Lower lobe of right lung (tissue), 2 donors: ENCODE measurements at regions not wholly inside any gene's neighbourhood (a gene's known extent, or its start where the extent isn't known, plus 50 kb on each side); places are given as distances from the start of the nearest gene placed in this dataset.
"Not testable (repeated sequence)": the region's sequence is repeated elsewhere in the genome, so short reads cannot be mapped to it uniquely, and the experiment has no call there.

ENCODE experiments used
- ATAC-seq, 2 donors: fragments of 200-7000 bp; cut with Tn5 transposase; one replicate each; pipeline ENCODE4 v1.9.1; 2020 to 2022; ENCODE audit warnings: mild to moderate bottlenecking in 2 of 2, moderate library complexity in 2 of 2
- DNase-seq: peaks from one replicate; pipeline ENCODE4 v3.0.0-alpha.2; 2020
- H3K27ac ChIP-seq: fragments of 200-600 bp; one replicate; pipeline ENCODE4 v1.8.0; 2022
- H3K27me3 ChIP-seq: fragments of 200-600 bp; one replicate; pipeline ENCODE4 v1.8.0; 2022; ENCODE audit warnings: low read depth
- H3K36me3 ChIP-seq: fragments of 200-600 bp; one replicate; pipeline ENCODE4 v1.8.0; 2022; ENCODE audit warnings: mild to moderate bottlenecking
- H3K4me1 ChIP-seq: fragments of 200-600 bp; one replicate; pipeline ENCODE4 v1.8.0; 2022
- H3K4me3 ChIP-seq: fragments of 200-600 bp; one replicate; pipeline ENCODE4 v1.8.0; 2022; ENCODE audit warnings: mild to moderate bottlenecking
- H3K9me3 ChIP-seq: fragments of 200-600 bp; one replicate; pipeline ENCODE4 v1.8.0; 2022
- intact Hi-C: fragments of 100-400 bp; cut with DNase I; formaldehyde crosslinking; loops from one replicate; pipeline ENCODE4 v1.11.0; 2022
- TF ChIP-seq, protein P1 (sequence below): fragments of 200-600 bp; IDR thresholded peaks from one replicate; pipeline ENCODE4 v1.8.0; 2022; ENCODE audit warnings: antibody characterized with exemption, mild to moderate bottlenecking
- donor health status: DM: no; HTN: yes; CAD: no; lungs with severe emphysema.

DNA sequence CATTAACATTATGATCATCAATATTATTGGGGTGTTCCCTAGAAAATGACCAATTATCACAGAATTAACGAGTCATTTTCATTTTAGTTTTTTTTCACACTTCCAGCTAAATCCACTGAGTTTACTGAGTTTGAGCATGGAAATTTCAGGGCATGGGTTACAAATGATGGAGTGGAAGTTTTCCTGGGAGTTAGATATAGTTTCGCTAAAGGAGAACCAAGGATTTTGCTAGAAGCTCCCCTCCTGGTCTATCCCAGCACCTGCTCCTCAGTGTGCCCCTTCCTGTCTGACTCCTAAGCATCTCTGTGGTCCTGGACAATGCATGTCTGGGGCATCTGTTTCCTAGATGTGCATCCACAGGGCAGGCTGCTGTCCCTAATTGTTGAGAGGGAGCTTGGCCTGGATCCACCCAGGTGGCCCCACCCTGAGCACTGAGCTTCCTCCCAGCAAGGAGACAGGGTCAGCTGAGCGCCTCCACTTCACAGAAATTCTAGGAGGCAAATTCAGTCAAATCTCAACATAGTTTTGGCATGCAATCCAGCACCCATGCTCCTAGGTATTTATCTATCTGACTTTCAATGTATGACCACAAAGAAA is 102.3 kb upstream of the GOLGA6L6 start:
- Histone ChIP-seq H3K27me3 (peaks cover 13% of the 10 kb centered on the region), H3K4me1 (no peaks in the 10 kb centered on the region), H3K36me3 (no peaks in the 10 kb centered on the region), H3K9me3 (no peaks in the 10 kb centered on the region), H3K27ac (no peak overlapping the region), H3K4me3 (no peak overlapping the region)
- intact Hi-C loops, result no loop called here
- peak in 1 of 2 donors; percentile 4 for ATAC-seq
- no peak for DNase-seq
- TF ChIP-seq, protein P1, sequence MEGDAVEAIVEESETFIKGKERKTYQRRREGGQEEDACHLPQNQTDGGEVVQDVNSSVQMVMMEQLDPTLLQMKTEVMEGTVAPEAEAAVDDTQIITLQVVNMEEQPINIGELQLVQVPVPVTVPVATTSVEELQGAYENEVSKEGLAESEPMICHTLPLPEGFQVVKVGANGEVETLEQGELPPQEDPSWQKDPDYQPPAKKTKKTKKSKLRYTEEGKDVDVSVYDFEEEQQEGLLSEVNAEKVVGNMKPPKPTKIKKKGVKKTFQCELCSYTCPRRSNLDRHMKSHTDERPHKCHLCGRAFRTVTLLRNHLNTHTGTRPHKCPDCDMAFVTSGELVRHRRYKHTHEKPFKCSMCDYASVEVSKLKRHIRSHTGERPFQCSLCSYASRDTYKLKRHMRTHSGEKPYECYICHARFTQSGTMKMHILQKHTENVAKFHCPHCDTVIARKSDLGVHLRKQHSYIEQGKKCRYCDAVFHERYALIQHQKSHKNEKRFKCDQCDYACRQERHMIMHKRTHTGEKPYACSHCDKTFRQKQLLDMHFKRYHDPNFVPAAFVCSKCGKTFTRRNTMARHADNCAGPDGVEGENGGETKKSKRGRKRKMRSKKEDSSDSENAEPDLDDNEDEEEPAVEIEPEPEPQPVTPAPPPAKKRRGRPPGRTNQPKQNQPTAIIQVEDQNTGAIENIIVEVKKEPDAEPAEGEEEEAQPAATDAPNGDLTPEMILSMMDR, result no peak

DNA sequence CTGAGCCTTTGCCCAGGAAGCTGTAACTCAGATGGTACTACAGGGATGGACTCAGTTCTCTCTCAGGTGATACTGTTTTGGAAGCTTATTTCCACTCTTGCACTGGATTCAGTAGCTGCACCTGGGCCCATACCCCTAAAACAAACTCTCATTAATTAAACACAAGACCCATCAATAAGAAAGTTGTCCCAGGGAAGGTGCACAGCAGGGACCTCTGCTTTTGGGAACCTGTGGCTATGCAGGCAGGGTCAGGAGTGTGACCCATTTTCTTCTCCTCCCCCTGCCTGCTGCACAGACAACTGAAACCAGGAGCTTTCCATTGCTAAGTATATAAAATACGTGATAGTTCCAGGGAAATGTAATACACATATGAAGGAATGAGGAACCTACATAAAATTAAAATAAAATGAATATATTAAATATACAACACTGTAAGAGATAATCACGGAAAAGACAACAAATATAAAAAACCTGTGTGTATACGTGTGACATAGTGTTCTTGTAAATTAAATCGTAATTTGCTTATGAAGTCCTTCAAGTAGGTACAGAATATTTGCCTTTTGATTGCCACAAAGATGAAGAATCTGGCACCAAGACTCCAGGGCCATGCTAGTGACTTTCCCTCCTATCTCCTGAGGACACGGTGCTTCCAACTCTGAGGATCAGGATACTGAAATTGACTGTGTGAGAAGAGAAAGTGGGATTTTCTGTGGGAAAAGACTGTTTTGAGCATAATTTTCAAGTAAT is 101.6 kb upstream of the GOLGA6L6 start:
- Histone ChIP-seq H3K9me3 (no peaks in the 10 kb centered on the region), H3K4me3 (no peak overlapping the region), H3K36me3 (no peaks in the 10 kb centered on the region), H3K27ac (no peak overlapping the region), H3K27me3 (peaks cover 13% of the 10 kb centered on the region), H3K4me1 (no peaks in the 10 kb centered on the region)
- TF ChIP-seq, protein P1, result no peak
- intact Hi-C loops, result no loop called here
- DNase-seq (no peak), ATAC-seq (no peak)

DNA sequence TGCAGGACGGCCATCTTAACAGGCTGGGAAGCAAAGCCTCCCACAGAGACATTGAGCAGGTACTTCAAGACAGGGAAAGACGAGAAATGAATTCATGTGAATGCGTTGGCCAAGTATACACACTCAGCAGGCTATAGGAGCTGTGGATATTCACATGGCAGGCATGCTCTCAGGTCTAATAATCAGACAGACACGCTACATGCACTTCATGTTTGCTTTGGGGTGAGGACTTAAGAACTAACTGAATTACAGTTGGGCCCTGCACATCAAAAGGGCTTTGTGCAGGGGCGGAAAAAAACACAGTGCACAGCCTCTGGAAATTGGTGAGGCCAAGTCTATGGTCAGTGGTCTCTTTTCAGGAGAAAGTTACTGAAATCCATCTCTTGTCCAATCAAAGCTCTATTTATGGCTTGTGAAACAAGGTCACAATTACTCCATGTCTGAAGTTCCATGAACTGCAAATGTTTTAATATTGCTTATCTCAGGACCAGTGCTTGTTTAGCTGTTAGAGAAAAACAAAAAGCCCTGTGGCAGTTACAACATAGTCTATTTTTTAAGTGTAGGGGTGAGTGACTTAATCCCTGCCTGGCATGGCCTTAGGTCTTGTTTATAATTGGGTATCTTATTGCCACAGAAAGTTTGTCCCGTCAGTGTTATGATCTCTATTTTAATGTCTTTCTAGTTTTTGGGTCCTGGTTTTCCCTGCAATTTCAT is 100.6 kb upstream of the GOLGA6L6 start:
- H3K9me3 ChIP-seq, result no peaks in the 10 kb centered on the region
- H3K4me1 ChIP-seq, result no peaks in the 10 kb centered on the region
- ATAC-seq, result no peak
- TF ChIP-seq, protein P1, result no peak
- H3K4me3 ChIP-seq, result no peak overlapping the region
- no peak for DNase-seq
- peaks cover 13% of the 10 kb centered on the region for H3K27me3 ChIP-seq
- intact Hi-C loops, result no loop called here
- H3K36me3 ChIP-seq, result no peaks in the 10 kb centered on the region
- H3K27ac ChIP-seq, result no peak overlapping the region

DNA sequence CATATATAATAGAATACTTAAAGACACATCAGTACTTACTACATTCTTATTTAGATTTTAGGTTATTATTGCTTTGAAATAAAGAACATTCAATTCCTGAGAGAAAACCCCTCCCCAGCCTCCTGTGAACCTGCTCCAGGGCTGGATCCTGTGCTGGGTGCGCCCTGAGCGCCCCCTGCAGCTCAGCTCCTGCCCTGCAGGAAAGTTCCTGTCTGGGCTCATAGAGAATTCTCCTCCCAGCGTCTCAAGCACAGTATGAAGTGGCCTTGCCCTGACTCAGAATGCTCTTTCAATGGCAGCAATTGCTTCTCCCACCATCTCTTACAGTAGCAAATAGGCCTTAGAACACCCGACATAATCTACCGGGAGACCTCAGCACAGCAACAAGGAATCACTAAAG is 98.8 kb upstream of the GOLGA6L6 start:
- peak; percentile 66 to 83 for ATAC-seq
- H3K27me3 ChIP-seq, result peaks cover 13% of the 10 kb centered on the region
- H3K4me1 ChIP-seq, H3K9me3 ChIP-seq, H3K27ac ChIP-seq, DNase-seq, H3K36me3 ChIP-seq, intact Hi-C loops, H3K4me3 ChIP-seq: not testable (repeated sequence)

DNA sequence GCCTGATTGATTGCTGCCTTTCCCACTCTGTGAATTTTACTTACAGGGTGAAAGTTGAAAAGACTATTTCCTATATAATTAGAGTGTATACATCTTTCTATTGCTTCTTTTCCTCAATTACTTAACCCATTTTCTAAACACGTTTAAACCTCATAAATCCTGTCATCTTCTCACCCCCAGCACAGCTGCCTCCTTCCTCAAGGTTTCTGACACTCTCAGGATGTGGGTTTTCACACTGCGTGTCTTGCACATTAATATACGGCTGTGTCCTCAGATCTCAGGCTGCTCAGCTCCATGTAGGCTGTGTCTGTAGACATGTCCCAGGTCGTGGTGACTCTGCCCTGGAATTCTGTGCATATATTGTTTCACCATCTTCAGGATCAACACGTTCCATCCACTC is 97.6 kb upstream of the GOLGA6L6 start:
- H3K27ac ChIP-seq, ATAC-seq, H3K4me3 ChIP-seq, H3K9me3 ChIP-seq, intact Hi-C loops, H3K4me1 ChIP-seq, DNase-seq, H3K36me3 ChIP-seq: not testable (repeated sequence)
- peaks cover 13% of the 10 kb centered on the region for H3K27me3 ChIP-seq

DNA sequence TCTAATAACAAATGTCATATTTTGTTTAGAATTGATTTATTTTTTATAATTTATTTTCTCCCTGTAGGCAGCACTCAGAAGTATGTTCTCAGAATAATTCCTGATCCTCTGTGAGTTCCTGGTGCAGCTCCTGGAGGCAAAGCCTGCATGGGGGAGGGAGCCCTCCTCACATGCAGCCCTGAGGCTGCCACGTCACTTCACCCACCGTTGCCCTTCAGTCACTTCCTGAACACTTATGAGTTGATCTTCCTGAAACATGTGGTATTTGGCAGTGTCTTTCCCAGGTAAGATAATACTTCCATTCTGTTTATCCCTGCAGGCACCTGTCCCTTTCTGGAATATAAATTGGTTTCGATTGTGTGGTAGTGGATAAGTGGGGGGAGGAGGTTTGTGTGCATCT is 95.9 kb upstream of the GOLGA6L6 start:
- DNase-seq, H3K4me3 ChIP-seq, intact Hi-C loops, H3K9me3 ChIP-seq, H3K36me3 ChIP-seq, ATAC-seq, H3K27ac ChIP-seq, H3K4me1 ChIP-seq, H3K27me3 ChIP-seq: not testable (repeated sequence)

DNA sequence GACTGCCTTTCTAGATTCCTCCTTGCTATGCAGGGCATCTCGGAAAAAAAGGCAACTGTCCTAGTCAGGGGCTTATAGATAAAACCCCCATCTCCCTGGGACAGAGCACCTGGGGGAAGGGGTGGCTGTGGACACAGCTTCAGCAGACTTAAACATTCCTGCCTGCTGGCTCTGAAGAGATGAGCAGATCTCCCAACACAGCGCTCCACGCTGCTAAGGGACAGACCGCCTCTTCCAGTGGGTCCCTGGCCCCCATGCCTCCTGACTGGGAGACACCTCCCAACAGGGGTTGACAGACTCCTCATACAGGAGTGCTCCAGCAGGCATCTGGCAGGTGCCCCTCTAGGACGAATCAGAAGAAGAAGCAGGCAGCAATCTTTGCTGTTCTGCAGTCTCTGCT is 87.9 kb upstream of the GOLGA6L6 start:
- intact Hi-C loops, DNase-seq, H3K27ac ChIP-seq, H3K4me3 ChIP-seq, H3K36me3 ChIP-seq, H3K4me1 ChIP-seq, H3K27me3 ChIP-seq, H3K9me3 ChIP-seq: not testable (repeated sequence)
- ATAC-seq, result peak in 1 of 2 donors; percentile 40

DNA sequence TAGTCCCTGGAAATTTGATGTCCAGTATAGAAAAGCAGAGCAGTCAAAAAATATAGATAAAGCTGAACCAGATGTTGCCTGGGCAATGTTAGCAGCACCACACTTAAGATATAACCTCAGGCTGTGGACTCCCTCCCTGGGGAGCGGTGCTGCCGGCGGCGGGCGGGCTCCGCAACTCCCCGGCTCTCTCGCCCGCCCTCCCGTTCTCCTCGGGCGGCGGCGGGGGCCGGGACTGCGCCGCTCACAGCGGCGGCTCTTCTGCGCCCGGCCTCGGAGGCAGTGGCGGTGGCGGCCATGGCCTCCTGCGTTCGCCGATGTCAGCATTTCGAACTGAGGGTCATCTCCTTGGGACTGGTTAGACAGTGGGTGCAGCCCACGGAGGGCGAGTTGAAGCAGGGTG is 86.9 kb upstream of the GOLGA6L6 start:
- H3K9me3 ChIP-seq, H3K27me3 ChIP-seq, H3K4me3 ChIP-seq, H3K4me1 ChIP-seq, intact Hi-C loops, DNase-seq, H3K27ac ChIP-seq, H3K36me3 ChIP-seq: not testable (repeated sequence)
- ATAC-seq, result peak; percentile 21 to 52

DNA sequence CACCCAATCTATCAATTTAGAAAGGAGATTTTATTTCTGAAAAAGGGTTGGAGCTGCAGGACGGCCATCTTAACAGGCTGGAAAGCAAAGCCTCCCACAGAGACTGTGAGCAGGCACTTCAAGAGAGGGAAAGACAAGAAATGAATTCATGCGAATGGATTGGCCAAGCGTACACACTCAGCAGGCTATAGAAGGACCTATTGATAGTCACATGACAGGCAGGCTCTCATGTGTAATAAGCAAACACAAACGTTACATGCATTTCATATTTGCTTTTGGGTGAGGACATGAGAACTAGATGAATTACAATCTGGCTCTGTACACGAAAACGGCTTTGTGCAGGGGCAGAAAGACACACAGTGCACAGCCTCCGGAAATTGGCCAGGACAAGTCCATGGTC is 83.9 kb upstream of the GOLGA6L6 start:
- ATAC-seq, result peak; percentile 64 to 71
- intact Hi-C loops, H3K4me3 ChIP-seq, H3K4me1 ChIP-seq, DNase-seq, H3K27me3 ChIP-seq, H3K27ac ChIP-seq, H3K36me3 ChIP-seq, H3K9me3 ChIP-seq: not testable (repeated sequence)

DNA sequence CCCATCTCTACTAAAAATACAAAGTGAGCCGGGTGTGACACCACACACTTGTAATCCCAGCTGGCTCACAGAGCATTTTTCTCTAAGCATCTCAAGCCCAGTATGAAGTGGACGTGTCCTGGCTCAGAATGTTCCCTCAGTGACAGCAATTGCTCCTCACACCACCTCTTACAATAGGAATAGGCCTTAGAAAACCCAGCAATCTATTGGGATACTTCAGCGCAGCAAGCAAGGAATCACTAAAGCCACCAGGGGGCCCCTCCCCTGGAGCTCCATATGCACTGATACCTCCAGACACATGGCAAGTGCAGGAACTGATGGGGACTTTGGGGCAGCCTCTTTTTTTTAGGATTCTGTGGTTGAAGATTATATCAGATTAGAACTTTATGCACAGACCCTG is 82.5 kb upstream of the GOLGA6L6 start:
- H3K27me3 ChIP-seq, H3K27ac ChIP-seq, H3K4me3 ChIP-seq, H3K4me1 ChIP-seq, DNase-seq, H3K36me3 ChIP-seq, intact Hi-C loops, H3K9me3 ChIP-seq: not testable (repeated sequence)
- ATAC-seq, result peak; percentile 33 to 54

DNA sequence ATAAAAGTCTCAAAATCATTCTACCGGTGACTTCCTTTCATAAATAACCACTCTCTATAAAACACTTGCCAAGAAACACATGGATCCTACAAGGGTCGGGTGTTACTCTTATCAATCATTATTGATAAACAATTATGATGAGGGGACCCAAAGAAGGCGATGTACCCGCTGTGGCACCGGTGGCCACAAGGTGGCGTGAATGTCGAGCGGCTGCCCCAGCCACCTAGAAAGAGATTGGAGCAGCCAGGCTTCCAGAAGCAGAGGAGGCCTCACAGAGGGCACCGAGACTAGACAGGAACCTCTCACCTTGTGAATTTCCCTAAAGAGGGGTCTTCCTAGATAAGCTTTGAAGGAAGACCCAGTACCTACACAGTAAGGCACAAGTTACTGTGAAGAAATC is 80.5 kb upstream of the GOLGA6L6 start:
- H3K27ac ChIP-seq, intact Hi-C loops, H3K27me3 ChIP-seq, H3K9me3 ChIP-seq, DNase-seq, H3K4me3 ChIP-seq, H3K4me1 ChIP-seq, H3K36me3 ChIP-seq: not testable (repeated sequence)
- ATAC-seq, result peak; percentile 34 to 74
